ENCODE measurements at regions not wholly inside any gene's neighbourhood (a gene's known extent, or its start where the extent isn't known, plus 50 kb on each side); places are given as distances from the start of the nearest gene placed in this dataset.

- DNase-seq (ENCODE audit: low spot score) = no peak
- WGBS, 2 donors (ENCODE audit: extremely low coverage in 2 of 2, insufficient read length in 2 of 2, insufficient replicate concordance in 1 of 2) = no CpG with 5 or more reads among the region's 5 CpGs
- Histone ChIP-seq H3K27me3 (ENCODE audit: control insufficient read depth in 3 of 3, insufficient read depth in 3 of 3, low read depth in 1 of 3, low read length in 3 of 3) (no peaks in the 10 kb centered on the region), H3K27ac (replicated peaks; ENCODE audit: low read length) (no peak overlapping the region), H2BK12ac (ENCODE audit: low read length) (no peak overlapping the region), H3K18ac (ENCODE audit: low read length) (no peak overlapping the region), H4K91ac (ENCODE audit: low read depth, low read length, poor library complexity) (no peak overlapping the region), H3K36me3 (replicated peaks in 1 of 2; ENCODE audit: control insufficient read depth in 2 of 2, insufficient read depth in 2 of 2, low read length in 2 of 2) (no peaks in the 10 kb centered on the region), H2AK5ac (ENCODE audit: low read depth, low read length) (no peak overlapping the region), H3K4me2 (ENCODE audit: insufficient read depth, low read length, poor library complexity, severe bottlenecking) (no peak overlapping the region), H3K4me1 (ENCODE audit: control insufficient read depth in 2 of 2, insufficient read depth in 1 of 2, low read depth in 1 of 2, low read length in 2 of 2) (no peaks in the 10 kb centered on the region), H2AFZ (ENCODE audit: low read length) (no peak overlapping the region), H2BK5ac (ENCODE audit: low read length) (no peak overlapping the region), H3K23ac (ENCODE audit: low read depth, low read length, poor library complexity) (no peak overlapping the region), H3K79me1 (ENCODE audit: low read depth, low read length) (no peaks in the 10 kb centered on the region), H3K4ac (ENCODE audit: low read length) (no peak overlapping the region), H4K8ac (ENCODE audit: low read depth, low read length) (no peak overlapping the region), H3K9me3 (replicated peaks in 1 of 2; ENCODE audit: control insufficient read depth in 2 of 2, insufficient read depth in 1 of 2, low read depth in 1 of 2, low read length in 2 of 2) (no peaks in the 10 kb centered on the region), H2BK15ac (ENCODE audit: low read length) (no peak overlapping the region), H3K4me3 (ENCODE audit: low read length in 2 of 2) (no peak overlapping the region), H3K14ac (ENCODE audit: low read length) (no peak overlapping the region), H2BK120ac (ENCODE audit: low read depth, low read length) (no peak overlapping the region), H3K9ac (ENCODE audit: low read depth, low read length, poor library complexity) (no peak overlapping the region)
These were observed 121.6 kb upstream of the PUDP start for GRCh38 chrX:7269589-7269988.

GRCh38 chrX:7266288-7266687, 118.3 kb upstream of the PUDP start:
- Histone ChIP-seq H2BK12ac (ENCODE audit: low read length) (no peak overlapping the region), H3K23ac (ENCODE audit: low read depth, low read length, poor library complexity) (no peak overlapping the region), H2AFZ (ENCODE audit: low read length) (no peak overlapping the region), H3K27me3 (ENCODE audit: control insufficient read depth in 3 of 3, insufficient read depth in 3 of 3, low read depth in 1 of 3, low read length in 3 of 3) (no peaks in the 10 kb centered on the region), H3K4me3 (ENCODE audit: low read length in 2 of 2) (no peak overlapping the region), H2BK120ac (ENCODE audit: low read depth, low read length) (no peak overlapping the region), H3K36me3 (replicated peaks in 1 of 2; ENCODE audit: control insufficient read depth in 2 of 2, insufficient read depth in 2 of 2, low read length in 2 of 2) (no peaks in the 10 kb centered on the region), H3K79me1 (ENCODE audit: low read depth, low read length) (no peaks in the 10 kb centered on the region), H3K4me2 (ENCODE audit: insufficient read depth, low read length, poor library complexity, severe bottlenecking) (no peak overlapping the region), H3K27ac (replicated peaks; ENCODE audit: low read length) (no peak overlapping the region), H2BK5ac (ENCODE audit: low read length) (no peak overlapping the region), H3K4me1 (ENCODE audit: control insufficient read depth in 2 of 2, insufficient read depth in 1 of 2, low read depth in 1 of 2, low read length in 2 of 2) (no peaks in the 10 kb centered on the region), H3K14ac (ENCODE audit: low read length) (no peak overlapping the region), H2BK15ac (ENCODE audit: low read length) (no peak overlapping the region), H3K4ac (ENCODE audit: low read length) (no peak overlapping the region), H2AK5ac (ENCODE audit: low read depth, low read length) (no peak overlapping the region), H3K9ac (ENCODE audit: low read depth, low read length, poor library complexity) (no peak overlapping the region), H4K8ac (ENCODE audit: low read depth, low read length) (no peak overlapping the region), H3K9me3 (replicated peaks in 1 of 2; ENCODE audit: control insufficient read depth in 2 of 2, insufficient read depth in 1 of 2, low read depth in 1 of 2, low read length in 2 of 2) (no peaks in the 10 kb centered on the region), H4K91ac (ENCODE audit: low read depth, low read length, poor library complexity) (no peak overlapping the region), H3K18ac (ENCODE audit: low read length) (no peak overlapping the region)
- WGBS, 2 donors (ENCODE audit: extremely low coverage in 2 of 2, insufficient read length in 2 of 2, insufficient replicate concordance in 1 of 2) = no CpG with 5 or more reads among the region's 1 CpG
- DNase-seq (ENCODE audit: low spot score) = no peak

- no peak overlapping the region for H4K8ac ChIP-seq (ENCODE audit: low read depth, low read length)
- no peak overlapping the region for H3K18ac ChIP-seq (ENCODE audit: low read length)
- H3K9ac ChIP-seq (ENCODE audit: low read depth, low read length, poor library complexity) = no peak overlapping the region
- DNase-seq (ENCODE audit: low spot score) = no peak
- H4K91ac ChIP-seq (ENCODE audit: low read depth, low read length, poor library complexity) = no peak overlapping the region
- no peak overlapping the region for H2BK12ac ChIP-seq (ENCODE audit: low read length)
- no peaks in the 10 kb centered on the region for H3K36me3 ChIP-seq (replicated peaks in 1 of 2; ENCODE audit: control insufficient read depth in 2 of 2, insufficient read depth in 2 of 2, low read length in 2 of 2)
- no peaks in the 10 kb centered on the region for H3K79me1 ChIP-seq (ENCODE audit: low read depth, low read length)
- no CpG with 5 or more reads among the region's 2 CpGs for WGBS, 2 donors (ENCODE audit: extremely low coverage in 2 of 2, insufficient read length in 2 of 2, insufficient replicate concordance in 1 of 2)
- H2BK5ac ChIP-seq (ENCODE audit: low read length) = no peak overlapping the region
- no peak overlapping the region for H2AFZ ChIP-seq (ENCODE audit: low read length)
- H3K27ac ChIP-seq (replicated peaks; ENCODE audit: low read length) = no peak overlapping the region
- no peak overlapping the region for H2BK15ac ChIP-seq (ENCODE audit: low read length)
- no peak overlapping the region for H3K4me2 ChIP-seq (ENCODE audit: insufficient read depth, low read length, poor library complexity, severe bottlenecking)
- no peak overlapping the region for H3K14ac ChIP-seq (ENCODE audit: low read length)
- no peak overlapping the region for H3K4me3 ChIP-seq (ENCODE audit: low read length in 2 of 2)
- H3K4ac ChIP-seq (ENCODE audit: low read length) = no peak overlapping the region
- H3K23ac ChIP-seq (ENCODE audit: low read depth, low read length, poor library complexity) = no peak overlapping the region
- no peak overlapping the region for H2BK120ac ChIP-seq (ENCODE audit: low read depth, low read length)
- H3K27me3 ChIP-seq (ENCODE audit: control insufficient read depth in 3 of 3, insufficient read depth in 3 of 3, low read depth in 1 of 3, low read length in 3 of 3) = no peaks in the 10 kb centered on the region
- no peaks in the 10 kb centered on the region for H3K4me1 ChIP-seq (ENCODE audit: control insufficient read depth in 2 of 2, insufficient read depth in 1 of 2, low read depth in 1 of 2, low read length in 2 of 2)
- no peak overlapping the region for H2AK5ac ChIP-seq (ENCODE audit: low read depth, low read length)
- H3K9me3 ChIP-seq (replicated peaks in 1 of 2; ENCODE audit: control insufficient read depth in 2 of 2, insufficient read depth in 1 of 2, low read depth in 1 of 2, low read length in 2 of 2) = no peaks in the 10 kb centered on the region
These were observed 116.4 kb upstream of the PUDP start for GRCh38 chrX:7264399-7264798.

GRCh38 chrX:7263961-7264360, 116.0 kb upstream of the PUDP start:
- no peaks in the 10 kb centered on the region for H3K36me3 ChIP-seq (replicated peaks in 1 of 2; ENCODE audit: control insufficient read depth in 2 of 2, insufficient read depth in 2 of 2, low read length in 2 of 2)
- no peak overlapping the region for H3K4ac ChIP-seq (ENCODE audit: low read length)
- no peak overlapping the region for H3K9ac ChIP-seq (ENCODE audit: low read depth, low read length, poor library complexity)
- no peak overlapping the region for H3K18ac ChIP-seq (ENCODE audit: low read length)
- no peak overlapping the region for H4K8ac ChIP-seq (ENCODE audit: low read depth, low read length)
- no peaks in the 10 kb centered on the region for H3K79me1 ChIP-seq (ENCODE audit: low read depth, low read length)
- no peak overlapping the region for H2BK12ac ChIP-seq (ENCODE audit: low read length)
- H2AFZ ChIP-seq (ENCODE audit: low read length) = no peak overlapping the region
- H2BK5ac ChIP-seq (ENCODE audit: low read length) = no peak overlapping the region
- no peak overlapping the region for H3K4me3 ChIP-seq (ENCODE audit: low read length in 2 of 2)
- no peak overlapping the region for H4K91ac ChIP-seq (ENCODE audit: low read depth, low read length, poor library complexity)
- no peaks in the 10 kb centered on the region for H3K4me1 ChIP-seq (ENCODE audit: control insufficient read depth in 2 of 2, insufficient read depth in 1 of 2, low read depth in 1 of 2, low read length in 2 of 2)
- no peaks in the 10 kb centered on the region for H3K27me3 ChIP-seq (ENCODE audit: control insufficient read depth in 3 of 3, insufficient read depth in 3 of 3, low read depth in 1 of 3, low read length in 3 of 3)
- H3K23ac ChIP-seq (ENCODE audit: low read depth, low read length, poor library complexity) = no peak overlapping the region
- H2BK120ac ChIP-seq (ENCODE audit: low read depth, low read length) = no peak overlapping the region
- H3K4me2 ChIP-seq (ENCODE audit: insufficient read depth, low read length, poor library complexity, severe bottlenecking) = no peak overlapping the region
- H3K27ac ChIP-seq (replicated peaks; ENCODE audit: low read length) = no peak overlapping the region
- H3K14ac ChIP-seq (ENCODE audit: low read length) = no peak overlapping the region
- no peaks in the 10 kb centered on the region for H3K9me3 ChIP-seq (replicated peaks in 1 of 2; ENCODE audit: control insufficient read depth in 2 of 2, insufficient read depth in 1 of 2, low read depth in 1 of 2, low read length in 2 of 2)
- H2BK15ac ChIP-seq (ENCODE audit: low read length) = no peak overlapping the region
- H2AK5ac ChIP-seq (ENCODE audit: low read depth, low read length) = no peak overlapping the region
- WGBS, 2 donors (ENCODE audit: extremely low coverage in 2 of 2, insufficient read length in 2 of 2, insufficient replicate concordance in 1 of 2) = no CpG with 5 or more reads among the region's 3 CpGs
- no peak for DNase-seq (ENCODE audit: low spot score)
